GM18498 (cell line): ENCODE measurements at regions not wholly inside any gene's neighbourhood (a gene's known extent, or its start where the extent isn't known, plus 50 kb on each side); places are given as distances from the start of the nearest gene placed in this dataset.
A peak's percentile ranks its signal among the peaks of the same experiment; 100 is the strongest.

Source experiments
- ATAC-seq: cut with Tn5 transposase; IDR thresholded peaks from one replicate; pipeline ENCODE4 v1.9.1; 2021; ENCODE audit warnings: mild to moderate bottlenecking, moderate library complexity; ENCODE audit not compliant: unreplicated experiment

GRCh38 chr12:45623221-45623620, 106.3 kb upstream of the ARID2 start:
- ATAC-seq, result no peak

DNA sequence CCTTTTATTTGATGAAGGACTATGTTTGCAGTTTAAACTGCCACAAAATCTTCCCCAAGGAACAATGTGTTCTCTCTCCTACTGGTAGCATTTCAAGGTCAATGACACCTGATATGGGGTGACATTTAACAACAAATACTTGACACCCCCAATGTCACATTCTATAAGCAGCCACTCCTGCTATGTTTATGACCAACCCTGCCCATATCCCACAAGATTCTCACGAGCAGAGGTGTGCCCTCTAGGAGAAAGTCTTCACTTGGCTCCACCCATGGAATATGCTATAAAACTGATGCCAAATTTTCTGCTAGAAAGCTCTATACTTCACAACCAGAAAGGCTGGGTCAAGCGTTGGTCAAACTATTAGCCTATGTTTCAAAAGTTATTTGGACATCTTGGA, 105.6 kb upstream of the ARID2 start:
- no peak for ATAC-seq

GRCh38 chr12:45626965-45627364, 102.5 kb upstream of the ARID2 start:
- no peak for ATAC-seq

DNA sequence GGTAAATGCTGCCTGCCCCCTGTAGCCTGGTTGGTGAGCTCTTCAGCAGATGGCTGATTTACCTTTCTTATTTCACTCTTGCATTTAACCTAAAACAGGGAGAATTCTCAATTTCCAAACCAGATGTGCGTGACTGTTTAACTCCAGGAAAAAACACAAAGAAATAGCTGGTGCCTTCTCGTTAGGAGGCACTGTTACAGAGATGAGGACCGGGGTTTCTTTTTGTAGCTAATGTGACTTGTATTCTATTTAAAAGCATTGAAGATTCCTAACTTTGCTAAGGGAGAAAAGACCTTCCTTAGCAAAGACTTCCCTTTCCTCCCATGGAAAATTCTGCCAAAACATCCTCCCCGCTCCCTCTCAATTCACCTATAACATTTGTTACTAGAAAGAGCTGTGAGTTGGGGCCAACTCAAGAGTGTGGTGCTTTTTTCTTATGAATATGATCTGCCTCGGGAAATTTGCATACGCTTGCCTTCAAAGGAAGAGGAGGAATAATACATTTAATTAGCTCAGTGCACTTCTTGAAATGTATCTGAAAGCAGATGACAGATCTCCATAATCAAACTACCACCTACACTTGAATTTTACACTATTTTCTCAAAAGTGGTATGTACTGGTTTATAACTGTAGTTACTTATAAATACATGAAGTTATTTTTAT, 102.0 kb upstream of the ARID2 start:
- no peak for ATAC-seq

DNA sequence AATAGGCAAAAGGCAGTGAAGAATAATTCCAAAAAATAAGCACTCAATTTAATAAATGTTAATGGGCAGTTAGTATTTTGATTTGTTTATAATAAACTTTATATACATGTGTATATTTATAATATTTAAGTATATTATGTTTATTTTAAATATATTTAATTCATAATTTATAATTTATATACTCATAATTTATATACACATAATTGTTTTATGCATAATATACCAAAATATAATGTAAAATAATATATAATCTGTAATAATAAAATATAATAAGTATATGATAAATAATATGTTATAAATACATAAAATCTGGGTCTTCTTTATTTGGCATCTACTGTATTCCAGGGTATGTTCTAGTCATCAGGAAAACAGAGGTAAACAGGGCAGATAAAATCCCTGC, 100.2 kb upstream of the ARID2 start:
- ATAC-seq, result no peak

DNA sequence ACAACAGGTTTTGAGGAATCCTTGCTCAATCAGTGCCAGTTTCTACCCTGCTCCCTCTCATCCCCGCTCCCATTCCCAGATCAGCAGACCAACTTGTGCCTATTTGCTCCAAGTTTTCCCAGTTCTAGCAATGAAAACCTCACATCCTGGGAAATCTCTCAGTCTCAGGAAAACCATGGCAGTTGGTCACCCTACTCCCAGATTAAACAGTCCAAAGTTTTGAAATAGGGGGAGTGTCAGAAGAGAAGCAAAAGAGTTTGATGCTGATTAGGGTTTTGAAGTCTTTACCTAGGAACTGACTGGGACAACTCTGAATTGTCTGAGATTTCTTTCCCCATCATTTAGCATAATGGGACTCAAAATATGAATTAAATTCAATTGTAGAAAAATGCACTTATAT, 95.8 kb upstream of the ARID2 start:
- no peak for ATAC-seq

DNA sequence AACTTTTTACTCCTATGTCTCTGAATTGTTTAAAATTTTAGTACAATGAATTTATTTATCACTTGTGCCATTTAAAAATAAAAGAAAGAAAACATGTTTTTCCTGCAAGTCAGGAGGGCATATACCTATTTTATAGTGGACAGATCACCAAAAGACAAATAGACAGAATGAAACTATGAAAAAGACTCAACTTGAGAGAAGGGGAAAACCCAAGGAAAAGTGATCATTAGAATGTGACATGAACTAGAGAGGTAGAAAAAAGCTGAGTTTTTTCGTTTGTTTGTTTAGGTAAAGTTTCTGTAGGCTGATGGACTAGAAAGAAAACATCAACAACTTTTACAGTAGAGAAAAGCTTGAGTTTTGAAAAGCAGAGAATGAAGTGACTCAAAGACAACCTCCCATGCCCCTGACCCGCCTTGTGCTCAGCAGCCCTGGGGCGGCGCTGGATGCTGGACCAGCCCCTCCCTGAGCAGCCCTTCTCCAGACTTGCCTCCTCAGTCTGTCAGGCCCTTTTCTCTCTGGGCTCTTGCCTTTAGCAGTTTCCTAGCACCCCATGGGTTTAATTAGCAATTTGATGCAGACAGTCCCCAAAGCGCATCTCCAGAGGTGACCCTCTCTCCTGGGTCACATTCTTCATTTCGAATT, 95.1 kb upstream of the ARID2 start:
- ATAC-seq, result no peak

GRCh38 chr12:45637242-45637641, 92.3 kb upstream of the ARID2 start:
- no peak for ATAC-seq

- no peak for ATAC-seq
These were observed 91.8 kb upstream of the ARID2 start for GRCh38 chr12:45637706-45638105.

DNA sequence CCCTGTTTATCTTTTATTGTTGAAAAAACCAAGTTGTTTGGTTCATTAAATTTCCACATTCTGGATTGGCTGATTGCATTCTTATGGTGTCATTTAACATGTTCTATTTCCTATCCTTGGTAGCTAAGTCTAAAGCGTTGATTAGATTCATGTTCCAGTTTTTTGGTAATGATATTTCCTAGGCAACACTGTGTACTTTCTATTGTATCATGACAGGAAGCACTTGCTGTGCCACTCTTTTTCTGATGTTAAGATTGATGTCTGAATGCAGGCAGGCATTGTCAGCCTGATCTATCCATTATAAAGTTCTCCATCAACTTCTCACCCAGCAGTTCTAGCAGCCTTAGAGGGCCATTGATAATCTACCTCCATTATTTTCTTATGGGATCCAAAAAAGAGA, 91.1 kb upstream of the ARID2 start:
- no peak for ATAC-seq

- no peak for ATAC-seq
These were observed 85.0 kb upstream of the ARID2 start for GRCh38 chr12:45644541-45644940.

- no peak for ATAC-seq
These were observed 82.5 kb upstream of the ARID2 start for GRCh38 chr12:45646851-45647581.

DNA sequence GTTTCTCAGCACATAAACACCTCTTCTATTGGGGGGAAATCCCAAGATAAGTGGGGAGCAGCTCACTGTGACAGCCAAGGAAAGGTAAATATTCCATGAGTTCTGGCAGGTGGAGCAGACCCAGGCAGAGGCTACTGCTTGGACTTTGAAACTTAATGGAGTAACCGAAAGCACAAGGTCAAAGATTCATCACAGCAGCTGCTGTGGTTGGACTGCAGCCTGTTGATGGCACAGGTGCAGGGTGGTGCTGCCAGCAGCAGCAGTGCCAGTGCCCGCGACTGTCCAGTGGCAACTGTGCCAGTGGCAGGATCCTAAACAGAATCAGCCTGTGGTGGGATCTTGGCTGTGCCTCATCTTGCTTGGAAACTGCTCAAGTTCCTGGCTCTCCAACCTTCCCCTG, 81.4 kb upstream of the ARID2 start:
- no peak for ATAC-seq

DNA sequence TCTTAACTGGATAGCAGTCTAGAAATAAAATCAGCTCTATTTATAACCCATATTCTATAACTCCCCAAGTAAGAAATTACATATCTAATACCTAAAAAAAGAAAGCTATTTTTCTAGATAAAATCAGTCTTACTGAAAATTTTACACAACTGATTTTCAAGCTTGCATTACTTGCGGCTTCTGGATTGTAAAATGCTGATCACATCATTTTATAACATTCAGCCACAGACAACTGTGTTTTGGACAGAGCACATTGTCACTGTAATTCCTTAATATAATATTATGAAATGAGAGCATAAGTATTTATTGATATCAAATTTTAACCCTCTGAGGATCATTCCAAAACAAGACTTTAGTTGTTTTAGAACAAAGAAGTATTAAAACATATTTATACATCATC, 78.5 kb upstream of the ARID2 start:
- ATAC-seq, result no peak

DNA sequence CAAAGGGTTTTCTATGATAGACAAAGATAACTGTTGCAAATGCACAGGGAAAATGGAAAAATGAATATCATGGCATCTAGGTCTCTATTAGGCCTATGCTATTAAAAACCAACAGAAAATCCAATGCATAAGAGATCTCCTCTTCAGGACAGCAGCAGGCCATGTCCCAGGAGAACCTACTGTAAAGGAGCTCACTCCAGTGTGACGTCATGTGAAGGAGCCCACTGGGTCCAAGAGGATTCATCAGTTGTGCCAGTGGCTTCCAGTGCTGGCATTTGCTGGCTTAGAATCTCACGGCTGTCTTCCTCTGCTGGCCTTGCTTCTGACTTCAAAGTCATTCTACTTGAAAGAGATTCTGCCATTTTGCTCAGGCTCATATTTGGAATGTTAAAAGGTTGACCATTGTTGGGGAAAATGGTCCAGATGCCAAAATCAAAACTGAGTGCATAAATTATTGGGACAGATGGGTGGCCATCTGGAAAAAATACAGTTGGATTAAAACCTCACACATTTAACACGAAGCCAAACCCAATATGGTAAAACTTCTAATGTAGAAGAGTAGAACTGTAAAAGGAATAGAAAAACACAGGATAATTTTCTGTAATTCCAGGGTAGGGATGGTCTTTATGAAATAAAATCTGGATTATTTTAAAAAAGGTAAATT, 75.4 kb upstream of the ARID2 start:
- no peak for ATAC-seq

GRCh38 chr12:45655186-45655585, 74.3 kb upstream of the ARID2 start:
- ATAC-seq, result peak; percentile 84

GRCh38 chr12:45655743-45656142, 73.8 kb upstream of the ARID2 start:
- no peak for ATAC-seq

DNA sequence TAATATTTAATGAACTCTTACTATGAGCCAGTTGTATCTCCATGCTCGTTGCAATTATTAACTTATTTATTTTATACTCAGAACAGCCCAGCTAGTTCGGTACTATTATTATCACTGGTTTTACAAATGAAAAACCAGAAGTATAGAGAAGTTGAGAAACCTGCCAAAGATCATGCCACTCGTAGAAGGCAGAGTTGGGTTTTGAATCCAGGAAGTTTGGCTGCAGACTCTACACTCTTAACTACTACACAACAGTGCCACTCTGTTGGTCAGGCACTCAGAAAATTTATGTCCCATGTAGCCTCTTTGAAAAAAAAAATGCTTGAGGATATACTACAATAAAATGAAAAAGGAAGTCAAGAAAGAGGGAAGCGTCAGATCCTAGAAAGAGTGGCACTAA, 71.5 kb upstream of the ARID2 start:
- no peak for ATAC-seq

DNA sequence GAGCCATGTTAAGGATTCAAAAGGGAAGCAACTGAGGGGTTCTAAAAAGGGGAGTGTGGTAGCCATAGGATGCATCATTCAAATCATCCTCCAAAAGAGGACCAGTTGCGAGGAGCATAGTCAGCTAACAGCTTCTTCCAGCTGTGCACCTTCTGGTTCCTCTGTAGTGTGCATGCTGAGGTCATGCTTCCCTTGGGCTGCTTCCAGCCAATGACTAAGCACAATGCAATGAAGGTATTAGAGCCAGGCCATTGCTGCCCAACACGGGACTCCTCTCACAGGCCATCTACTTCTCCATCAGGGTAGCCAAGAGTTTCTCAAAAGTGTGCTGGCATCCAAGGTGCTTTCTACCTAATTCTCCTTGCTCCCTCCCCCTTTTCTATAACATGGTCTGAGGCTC, 69.2 kb upstream of the ARID2 start:
- no peak for ATAC-seq

- ATAC-seq, result no peak
These were observed 66.1 kb upstream of the ARID2 start for GRCh38 chr12:45663455-45663854.

GRCh38 chr12:45665941-45666340, 63.6 kb upstream of the ARID2 start:
- no peak for ATAC-seq

- no peak for ATAC-seq
These were observed 63.1 kb upstream of the ARID2 start for GRCh38 chr12:45666396-45666795.
